Mesothelial cell of epicardium (in vitro differentiated cells): ENCODE measurements at regions not wholly inside any gene's neighbourhood (a gene's known extent, or its start where the extent isn't known, plus 50 kb on each side); places are given as distances from the start of the nearest gene placed in this dataset.

ENCODE experiments used
- DNase-seq, 2 experiments: peaks; one replicate each; pipeline ENCODE4 v3.0.0; 2021; ENCODE audit warnings: low spot score in 2 of 2; ENCODE audit not compliant: unreplicated experiment in 2 of 2
- H3K27ac Mint-ChIP-seq: 2 replicates; pipeline ENCODE4 v1.8.0; 2021; ENCODE audit warnings: mixed read lengths
- H3K27me3 Mint-ChIP-seq: 2 replicates; pipeline ENCODE4 v1.8.0; 2021; ENCODE audit warnings: low read depth, mixed read lengths
- H3K36me3 Mint-ChIP-seq: 2 replicates; pipeline ENCODE4 v1.8.0; 2021; ENCODE audit warnings: mixed read lengths
- H3K4me1 Mint-ChIP-seq: 2 replicates; pipeline ENCODE4 v1.8.0; 2021; ENCODE audit warnings: mixed read lengths
- H3K4me3 Mint-ChIP-seq: 2 replicates; pipeline ENCODE4 v1.8.0; 2021; ENCODE audit warnings: mild to moderate bottlenecking, moderate library complexity, mixed read lengths
- H3K9me3 Mint-ChIP-seq: 2 replicates; pipeline ENCODE4 v1.8.0; 2021; ENCODE audit warnings: mixed read lengths
- CTCF ChIP-seq: fragments of 200-600 bp; sonication (generic); IDR thresholded peaks from one replicate; pipeline ENCODE4 v1.5.0; 2021; ENCODE audit warnings: antibody characterized with exemption; ENCODE audit not compliant: unreplicated experiment

- Mint-ChIP-seq H3K9me3 (peaks cover 3% of the 10 kb centered on the region), H3K4me3 (no peak overlapping the region), H3K27me3 (no peaks in the 10 kb centered on the region), H3K27ac (no peak overlapping the region), H3K36me3 (no peaks in the 10 kb centered on the region), H3K4me1 (peaks cover 3% of the 10 kb centered on the region)
- DNase-seq = no peak
- TF ChIP-seq CTCF = no peak
Observed at GRCh38 chr20:57053793-57054552, 212.5 kb downstream of the BMP7 start.

DNA sequence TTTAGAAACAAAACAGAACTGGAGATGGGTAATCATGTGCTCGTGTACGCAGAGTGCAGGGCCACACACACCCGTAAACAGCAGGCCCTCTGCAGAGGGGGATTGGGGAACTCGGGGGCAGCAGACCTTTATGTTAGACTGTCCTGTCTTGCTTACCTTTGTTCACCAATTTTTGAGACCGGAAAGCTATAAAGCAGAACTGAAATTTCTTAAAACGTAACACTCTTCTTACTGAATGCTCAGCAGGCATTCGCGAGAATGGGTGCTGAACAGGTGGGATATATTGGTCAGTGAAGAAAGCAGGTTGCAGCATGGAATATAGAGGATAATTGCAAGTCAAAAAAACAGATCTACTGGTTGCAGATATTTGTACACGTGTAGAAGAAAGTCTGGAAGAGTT, 211.1 kb downstream of the BMP7 start:
- no peak for DNase-seq
- H3K27me3 Mint-ChIP-seq = peaks cover under 1% of the 10 kb centered on the region
- peaks cover 4% of the 10 kb centered on the region for H3K4me1 Mint-ChIP-seq
- peaks cover 3% of the 10 kb centered on the region for H3K9me3 Mint-ChIP-seq
- TF ChIP-seq CTCF = no peak
- H3K36me3 Mint-ChIP-seq = no peaks in the 10 kb centered on the region
- H3K27ac Mint-ChIP-seq = no peak overlapping the region
- no peak overlapping the region for H3K4me3 Mint-ChIP-seq

DNA sequence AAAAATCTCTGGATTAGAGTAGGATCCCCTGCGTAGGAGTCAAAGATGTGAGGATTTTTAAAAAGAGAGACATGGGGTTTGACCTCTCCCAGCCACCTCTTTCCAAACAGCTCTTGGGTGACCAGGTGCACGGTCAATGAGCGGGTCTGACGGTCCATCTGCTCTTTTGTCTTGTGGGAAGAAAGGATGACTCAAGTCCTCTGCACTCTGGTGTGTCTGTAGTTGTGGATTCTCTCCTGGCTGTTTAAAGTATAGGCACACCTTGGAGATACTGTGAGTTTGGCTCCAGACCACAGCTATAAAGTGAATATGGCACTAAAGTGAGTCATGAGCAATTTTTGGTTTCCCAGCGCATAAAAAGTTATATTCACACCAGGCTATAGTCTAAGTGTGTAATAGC, 209.8 kb downstream of the BMP7 start:
- DNase-seq = no peak
- Mint-ChIP-seq H3K27ac (no peak overlapping the region), H3K4me3 (no peak overlapping the region), H3K36me3 (no peaks in the 10 kb centered on the region), H3K4me1 (peaks cover 8% of the 10 kb centered on the region), H3K27me3 (peaks cover 7% of the 10 kb centered on the region), H3K9me3 (peaks cover 3% of the 10 kb centered on the region)
- no peak for TF ChIP-seq CTCF

- DNase-seq = no peak
- TF ChIP-seq CTCF = no peak
- Mint-ChIP-seq H3K27ac (no peak overlapping the region), H3K4me3 (no peak overlapping the region), H3K27me3 (peaks cover 18% of the 10 kb centered on the region), H3K9me3 (no peaks in the 10 kb centered on the region), H3K36me3 (no peaks in the 10 kb centered on the region), H3K4me1 (peaks cover 8% of the 10 kb centered on the region)
Observed at GRCh38 chr20:57059055-57059596, 207.3 kb downstream of the BMP7 start.

DNA sequence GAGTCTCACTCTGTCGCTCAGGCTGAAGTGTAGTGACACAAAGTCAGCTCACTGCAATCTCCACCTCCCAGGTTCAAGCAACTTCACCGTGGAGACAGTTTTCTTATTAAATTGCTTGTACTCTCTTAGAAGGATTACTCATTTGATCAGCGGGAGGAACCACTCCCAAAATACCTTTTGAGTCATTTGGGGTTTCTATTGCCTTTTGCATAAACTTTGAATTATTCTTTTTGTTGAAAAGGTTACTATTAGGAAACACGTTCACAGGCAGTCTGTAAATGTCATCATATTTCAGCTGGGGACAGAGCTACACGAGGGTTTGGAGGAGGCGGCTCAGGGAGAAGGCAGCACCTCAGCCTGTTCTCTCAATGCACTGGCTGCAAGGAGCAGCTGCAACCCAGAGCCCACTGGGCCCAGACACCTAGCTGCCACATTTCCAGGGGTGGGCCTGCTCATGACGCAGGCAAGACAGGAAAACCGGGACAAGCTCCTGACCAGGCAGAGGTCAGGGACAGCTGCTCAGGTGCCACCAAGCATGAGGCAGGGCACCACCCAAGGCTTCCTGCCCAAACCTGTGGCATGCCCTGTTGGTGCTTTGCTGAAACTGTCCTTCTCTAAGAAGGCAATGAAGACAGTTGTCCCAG, 205.9 kb downstream of the BMP7 start:
- TF ChIP-seq CTCF = no peak
- Mint-ChIP-seq H3K27ac (no peak overlapping the region), H3K4me3 (no peak overlapping the region), H3K9me3 (no peaks in the 10 kb centered on the region), H3K36me3 (no peaks in the 10 kb centered on the region), H3K27me3 (peaks cover 18% of the 10 kb centered on the region), H3K4me1 (peaks cover 8% of the 10 kb centered on the region)
- no peak for DNase-seq
